HCT116 (cell line): ENCODE measurements at regions not wholly inside any gene's neighbourhood (a gene's known extent, or its start where the extent isn't known, plus 50 kb on each side); places are given as distances from the start of the nearest gene placed in this dataset.

Experiments used
- ATAC-seq: fragments of 200-7000 bp; cut with Tn5 transposase; 2 replicates; pipeline ENCODE4 v1.9.1; 2020; ENCODE audit warnings: mild to moderate bottlenecking, moderate library complexity
- BruUV-seq: library from RNA; stranded (reverse); fragments of 400-500 nt; replicated peaks from 2 replicates; lab custom pipeline; 2021; lab: Mats Ljungman, UMichigan
- CTCF ChIA-PET: fragments of 300-600 bp; sonication (Branson Sonifier 250); formaldehyde crosslinking; loops from one replicate; lab custom pipeline; 2021; ENCODE audit warnings: antibody characterized with exemption; lab: Charles Lee
- POLR2A ChIA-PET: fragments of 300-600, 350-600 bp; sonication (Branson Sonifier 250); formaldehyde crosslinking; loops from one replicate; lab custom pipeline; 2021; ENCODE audit warnings: antibody characterized with exemption; lab: Charles Lee
- RAD21 ChIA-PET, 2 experiments: fragments of 300-600 bp; sonication (Branson Sonifier 250); formaldehyde crosslinking; loops; one replicate each; lab custom pipeline; 2023; ENCODE audit warnings: low total read pairs in 2 of 2; ENCODE audit not compliant: uncharacterized antibody in 2 of 2, unreplicated experiment in 2 of 2, low non-redundant PET in 1 of 2; lab: Charles Lee
- DNase-seq: peaks from one replicate; pipeline ENCODE4 v3.0.0-alpha.2; 2010; ENCODE audit warnings: low read depth, low spot score
- H2AFZ ChIP-seq: fragments of 200-600 bp; shearing (Covaris generic), sonication (generic); 2 replicates; pipeline ENCODE4 v1.6.1; 2017; ENCODE audit warnings: low read depth, mixed run types, mixed read lengths, antibody characterized with exemption, low read length; ENCODE audit not compliant: poor library complexity, severe bottlenecking
- H3K27ac ChIP-seq: 2 replicates; pipeline ENCODE4 v1.5.1; 2012; ENCODE audit warnings: low read depth, low read length
- H3K27me3 ChIP-seq: fragments of 200-600 bp; sonication (generic); 2 replicates; pipeline ENCODE4 v1.6.1; 2016; ENCODE audit warnings: mixed run types, low read length, mixed read lengths; ENCODE audit not compliant: insufficient read depth
- H3K36me3 ChIP-seq, 2 experiments: fragments of 200-500 bp in 1 of 2; fragments of 200-600 bp in 1 of 2; sonication (Bioruptor generic) in 1 of 2; sonication (generic) in 1 of 2; 2 replicates each; pipeline versions ENCODE4 v1.5.1 to v1.6.1; 2014 to 2016; ENCODE audit warnings: low read length in 2 of 2, inconsistent platforms in 1 of 2, mixed read lengths in 1 of 2, mixed run types in 1 of 2; ENCODE audit not compliant: insufficient read depth in 2 of 2, control insufficient read depth in 1 of 2
- H3K4me1 ChIP-seq, 2 experiments: fragments of 200-600 bp in 1 of 2; sonication (generic) in 1 of 2; 2 replicates each; pipeline versions ENCODE4 v1.5.1 to v1.6.1; 2012 to 2017; ENCODE audit warnings: low read length in 2 of 2, inconsistent platforms in 1 of 2, mild to moderate bottlenecking in 1 of 2, mixed read lengths in 1 of 2, mixed run types in 1 of 2, moderate library complexity in 1 of 2; ENCODE audit not compliant: insufficient read depth in 2 of 2, control insufficient read depth in 1 of 2
- H3K4me2 ChIP-seq: fragments of 200-600 bp; sonication (generic); 2 replicates; pipeline ENCODE4 v1.6.1; 2017; ENCODE audit warnings: mixed run types, low read length, mixed read lengths
- H3K4me3 ChIP-seq, 2 experiments: fragments of 200-600 bp in 1 of 2; sonication (generic) in 1 of 2; replicated peaks in 1 of 2; 2 replicates each; pipeline ENCODE4 v1.5.1; 2011 to 2016; ENCODE audit warnings: low read length in 2 of 2, control low read depth in 1 of 2, low read depth in 1 of 2, mild to moderate bottlenecking in 1 of 2, mixed read lengths in 1 of 2, mixed run types in 1 of 2
- H3K79me2 ChIP-seq: fragments of 200-600 bp; sonication (generic); 2 replicates; pipeline ENCODE4 v1.6.1; 2017; ENCODE audit warnings: mild to moderate bottlenecking, mixed run types, low read length, moderate library complexity, mixed read lengths; ENCODE audit not compliant: insufficient read depth
- H3K9ac ChIP-seq: fragments of 200-600 bp; sonication (generic); 2 replicates; pipeline ENCODE4 v1.6.1; 2016; ENCODE audit warnings: low read length, mixed read lengths
- H3K9me2 ChIP-seq: fragments of 200-600 bp; sonication (generic), shearing (Covaris generic); 2 replicates; pipeline ENCODE4 v1.6.1; 2017; ENCODE audit warnings: mixed run types, mild to moderate bottlenecking, moderate library complexity; ENCODE audit not compliant: insufficient read depth
- H3K9me3 ChIP-seq, 2 experiments: fragments of 200-500 bp in 1 of 2; fragments of 200-600 bp in 1 of 2; sonication (Bioruptor generic) in 1 of 2; sonication (generic) in 1 of 2; 2 replicates each; pipeline ENCODE4 v1.6.1; 2014 to 2017; ENCODE audit warnings: low read length in 2 of 2, mixed read lengths in 2 of 2, inconsistent platforms in 1 of 2, low read depth in 1 of 2, mild to moderate bottlenecking in 1 of 2, mixed run types in 1 of 2, moderate library complexity in 1 of 2; ENCODE audit not compliant: control insufficient read depth in 1 of 2, insufficient read depth in 1 of 2
- H4K20me1 ChIP-seq: fragments of 200-600 bp; sonication (generic), shearing (Covaris generic); 2 replicates; pipeline ENCODE4 v1.6.1; 2017; ENCODE audit warnings: mixed run types, mild to moderate bottlenecking, moderate library complexity; ENCODE audit not compliant: insufficient read depth
- ATF3 ChIP-seq: IDR thresholded peaks from 2 replicates; pipeline ENCODE4 v1.6.1; 2012
- CEBPB ChIP-seq: IDR thresholded peaks from 2 replicates; pipeline ENCODE4 v1.6.1; 2012; ENCODE audit warnings: low read depth
- CTCF ChIP-seq, 3 experiments: fragments of 200-600 bp in 1 of 3; sonication (generic) in 1 of 3; IDR thresholded peaks in 2 of 3; conservative IDR thresholded peaks in 1 of 3; 2 replicates each; pipeline ENCODE4 v1.5.1; 2012 to 2017; ENCODE audit warnings: low read depth in 2 of 3, low read length in 2 of 3, antibody characterized with exemption in 1 of 3, borderline replicate concordance in 1 of 3, control low read depth in 1 of 3, mild to moderate bottlenecking in 1 of 3, mixed read lengths in 1 of 3, mixed run types in 1 of 3, moderate library complexity in 1 of 3; ENCODE audit not compliant: insufficient read depth in 1 of 3
- EGR1 ChIP-seq: IDR thresholded peaks from 2 replicates; pipeline ENCODE4 v1.6.1; 2012; ENCODE audit warnings: low read depth
- EZH2 ChIP-seq: fragments of 200-600 bp; sonication (generic); IDR thresholded peaks from 2 replicates; pipeline ENCODE4 v1.6.1; 2017; ENCODE audit warnings: antibody characterized with exemption, mixed run types
- FOSL1 ChIP-seq: IDR thresholded peaks from 2 replicates; pipeline ENCODE4 v1.6.1; 2012; ENCODE audit warnings: low read depth
- MAX ChIP-seq: IDR thresholded peaks from 2 replicates; pipeline ENCODE4 v1.6.1; 2012
- POLR2A ChIP-seq: IDR thresholded peaks from 2 replicates; pipeline ENCODE4 v1.7.0; 2011; ENCODE audit warnings: borderline replicate concordance; ENCODE audit not compliant: insufficient read depth, insufficient read length; ENCODE audit errors: extremely low read depth
- POLR2AphosphoS5 ChIP-seq: IDR thresholded peaks from 2 replicates; pipeline ENCODE4 v1.6.1; 2011; ENCODE audit warnings: mild to moderate bottlenecking, low read depth, low read length, moderate library complexity
- RAD21 ChIP-seq: IDR thresholded peaks from 2 replicates; pipeline ENCODE4 v1.6.1; 2012; ENCODE audit warnings: low read depth, mild to moderate bottlenecking
- REST ChIP-seq: IDR thresholded peaks from 2 replicates; pipeline ENCODE4 v1.6.1; 2012; ENCODE audit warnings: low read depth
- SIN3A ChIP-seq: IDR thresholded peaks from 2 replicates; pipeline ENCODE4 v1.6.1; 2012; ENCODE audit warnings: low read depth
- SP1 ChIP-seq: IDR thresholded peaks from 2 replicates; pipeline ENCODE4 v1.6.1; 2012; ENCODE audit warnings: low read depth
- SRF ChIP-seq: IDR thresholded peaks from 2 replicates; pipeline ENCODE4 v1.6.1; 2012; ENCODE audit warnings: low read depth
- TCF7L2 ChIP-seq: IDR thresholded peaks from 2 replicates; pipeline ENCODE4 v1.7.0; 2011; ENCODE audit warnings: borderline replicate concordance, inconsistent platforms; ENCODE audit not compliant: insufficient read depth, insufficient read length; ENCODE audit errors: extremely low read depth
- YY1 ChIP-seq: IDR thresholded peaks from 2 replicates; pipeline ENCODE4 v1.6.1; 2011; ENCODE audit warnings: low read length, low read depth, moderate library complexity, mild to moderate bottlenecking; ENCODE audit not compliant: insufficient replicate concordance; ENCODE audit errors: extremely low read depth
- intact Hi-C: fragments of 100-400 bp; cut with micrococcal nuclease; formaldehyde crosslinking; loops from 2 replicates; pipeline ENCODE4 v1.10.0; 2022

- TF ChIP-seq CTCF (IDR thresholded peaks at IDR 0.05 in 2 of 3, conservative IDR thresholded peaks at IDR 0.05 in 1 of 3; ENCODE audit: borderline replicate concordance in 1 of 3, insufficient read depth in 1 of 3, low read depth in 2 of 3, low read length in 2 of 3): no peak
- TF ChIP-seq EZH2: no peak
- TF ChIP-seq POLR2AphosphoS5: no peak
- TF ChIP-seq TCF7L2: no peak
- no peak for TF ChIP-seq YY1
- no peak for TF ChIP-seq EGR1
- no peak for TF ChIP-seq FOSL1
- TF ChIP-seq POLR2A: no peak
- no peak for TF ChIP-seq ATF3
- no peak for TF ChIP-seq RAD21
- no peak for TF ChIP-seq SRF
- no peak for TF ChIP-seq SP1
- TF ChIP-seq CEBPB: no peak
- TF ChIP-seq MAX: no peak
- TF ChIP-seq SIN3A: no peak
- no peak for TF ChIP-seq REST
- Histone ChIP-seq H3K27me3 (no peaks in the 10 kb centered on the region), H3K9me2 (no peaks in the 10 kb centered on the region), H3K4me2 (no peak overlapping the region), H2AFZ (no peak overlapping the region), H3K4me3 (no peak overlapping the region), H3K36me3 (no peaks in the 10 kb centered on the region), H3K27ac (no peak overlapping the region), H3K9me3 (no peaks in the 10 kb centered on the region), H4K20me1 (no peaks in the 10 kb centered on the region), H3K79me2 (no peaks in the 10 kb centered on the region), H3K9ac (no peak overlapping the region), H3K4me1 (no peaks in the 10 kb centered on the region)
- DNase-seq (no peak), ATAC-seq (no peak)
- intact Hi-C loops: no loop called here
- ChIA-PET POLR2A (no interaction called here), CTCF (no interaction called here), RAD21 (no interaction called here)
- BruUV-seq: no TSS peak
Observed at GRCh38 chr4:123740236-123740635, 343.6 kb downstream of the SPRY1 start.
